GM12874 (cell line): ENCODE measurements at regions not wholly inside any gene's neighbourhood (a gene's known extent, or its start where the extent isn't known, plus 50 kb on each side); places are given as distances from the start of the nearest gene placed in this dataset.

Experiments
- CTCF ChIP-seq: IDR thresholded peaks from 2 replicates; pipeline ENCODE4 v1.5.1; 2011; ENCODE audit warnings: low read depth, mild to moderate bottlenecking, control low read depth, low read length, moderate library complexity; ENCODE audit not compliant: insufficient read depth

GRCh38 chr6:147906361-147906760 lies 397.9 kb downstream of the SAMD5 start:
- TF ChIP-seq CTCF, result no peak

DNA sequence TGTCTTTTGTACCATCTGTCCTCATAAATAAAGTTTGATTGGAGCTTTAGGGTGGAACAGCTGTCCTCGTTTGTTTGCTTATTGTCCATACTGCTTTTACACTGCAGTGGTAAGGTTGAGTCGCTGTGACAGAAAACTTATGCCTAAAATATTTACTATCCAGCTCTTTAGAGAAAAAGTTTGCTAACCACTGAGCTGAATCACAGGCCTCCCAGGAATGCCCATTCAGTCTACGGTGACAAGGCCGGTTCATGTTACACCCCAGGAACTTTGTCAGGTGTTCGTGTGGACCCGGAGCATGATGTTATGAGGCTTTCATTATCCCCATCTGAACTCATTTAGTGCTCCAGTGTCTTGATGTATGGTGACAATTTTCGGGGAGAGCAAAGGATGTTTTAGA lies 401.1 kb downstream of the SAMD5 start:
- TF ChIP-seq CTCF, result no peak

GRCh38 chr6:147910281-147910680 lies 401.8 kb downstream of the SAMD5 start:
- no peak for TF ChIP-seq CTCF

- TF ChIP-seq CTCF, result no peak
Observed at GRCh38 chr6:147911057-147911456, 402.6 kb downstream of the SAMD5 start.

GRCh38 chr6:147911686-147912085 lies 403.2 kb downstream of the SAMD5 start:
- TF ChIP-seq CTCF, result no peak

DNA sequence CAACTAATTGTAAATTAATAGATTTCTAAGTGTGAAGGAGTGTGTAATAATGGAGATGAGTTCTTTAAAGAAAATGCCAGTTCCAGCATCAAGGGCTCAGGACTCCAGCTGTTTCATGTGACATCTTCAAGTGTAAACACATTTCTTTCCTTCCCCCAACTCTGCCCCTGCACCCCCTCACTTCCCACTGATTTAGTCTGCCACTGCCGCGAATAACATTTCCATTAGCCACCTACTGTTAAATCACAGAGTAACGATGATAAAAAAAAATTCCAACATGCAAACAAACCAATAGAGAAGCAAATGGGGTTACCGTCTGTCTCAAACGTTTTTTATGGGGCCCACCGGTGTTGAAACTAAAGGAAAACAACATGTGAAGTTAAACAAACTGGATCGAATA lies 414.3 kb downstream of the SAMD5 start:
- TF ChIP-seq CTCF, result no peak

- TF ChIP-seq CTCF, result no peak
Observed at GRCh38 chr6:147924598-147924997, 416.1 kb downstream of the SAMD5 start.

GRCh38 chr6:147925826-147926225 lies 416.8 kb upstream of the SASH1 start:
- no peak for TF ChIP-seq CTCF
